ENCODE measurements at regions not wholly inside any gene's neighbourhood (a gene's known extent, or its start where the extent isn't known, plus 50 kb on each side); places are given as distances from the start of the nearest gene placed in this dataset.

- no peaks in the 10 kb centered on the region for H3K9me3 Mint-ChIP-seq (ENCODE audit: insufficient read depth)
- Histone ChIP-seq H2AFZ (ENCODE audit: insufficient read depth, low read depth, low read length, poor library complexity, severe bottlenecking) (no peak overlapping the region), H3K9ac (ENCODE audit: low read length) (no peak overlapping the region), H3K79me2 (ENCODE audit: control insufficient read depth, insufficient read depth, low read length) (no peaks in the 10 kb centered on the region), H4K20me1 (ENCODE audit: control insufficient read depth, insufficient read depth, low read length, poor library complexity, severe bottlenecking) (no peaks in the 10 kb centered on the region), H3K27me3 (replicated peaks in 1 of 4; ENCODE audit: control extremely low read depth in 1 of 4, control insufficient read depth in 3 of 4, insufficient read depth in 4 of 4, low read length in 3 of 4) (no peaks in the 10 kb centered on the region), H3K27ac (ENCODE audit: low read length in 2 of 2) (no peak overlapping the region), H3K4me3 (ENCODE audit: control extremely low read depth in 1 of 5, extremely low read depth in 1 of 5, insufficient read depth in 1 of 5, low read depth in 2 of 5, low read length in 4 of 5) (no peak overlapping the region), H3K4me2 (replicated peaks; ENCODE audit: low read depth, low read length, poor library complexity, severe bottlenecking) (no peak overlapping the region), H3K9me3 (ENCODE audit: control extremely low read depth in 1 of 3, control insufficient read depth in 2 of 3, insufficient read depth in 1 of 3, low read length in 2 of 3) (peaks cover 0 to 19% (median 0%) of the 10 kb centered on the region in 3 donors), H3K36me3 (replicated peaks in 1 of 2; ENCODE audit: control extremely low read depth in 1 of 2, control insufficient read depth in 1 of 2, extremely low read depth in 1 of 2, insufficient read depth in 2 of 2, low read length in 1 of 2) (no peaks in the 10 kb centered on the region), H3K4me1 (ENCODE audit: control insufficient read depth in 2 of 2, insufficient read depth in 2 of 2, low read length in 2 of 2) (no peaks in the 10 kb centered on the region)
- no peak overlapping the region for H3K4me3 Mint-ChIP-seq
- WGBS (ENCODE audit: insufficient coverage) = 89% methylated on average over 10 of the region's 11 CpGs
- ChIA-PET POLR2A (no interaction called here), CTCF (no interaction called here)
- TF ChIP-seq EZH2 (IDR thresholded peaks at IDR 0.05; ENCODE audit: borderline replicate concordance, insufficient read depth, low read depth, low read length, poor library complexity, severe bottlenecking) = no peak
- TF ChIP-seq CTCF (IDR thresholded peaks at IDR 0.05) = no peak
- H3K27me3 Mint-ChIP-seq = no peaks in the 10 kb centered on the region
- no peak for DNase-seq
- no peaks in the 10 kb centered on the region for H3K4me1 Mint-ChIP-seq
- intact Hi-C loops (cut with micrococcal nuclease) = no loop called here
- H3K27ac Mint-ChIP-seq = no peak overlapping the region
- ATAC-seq (ENCODE audit: low read depth) = no peak
Measured at GRCh38 chr3:167115331-167115934, 264.7 kb downstream of the ZBBX start.

DNA sequence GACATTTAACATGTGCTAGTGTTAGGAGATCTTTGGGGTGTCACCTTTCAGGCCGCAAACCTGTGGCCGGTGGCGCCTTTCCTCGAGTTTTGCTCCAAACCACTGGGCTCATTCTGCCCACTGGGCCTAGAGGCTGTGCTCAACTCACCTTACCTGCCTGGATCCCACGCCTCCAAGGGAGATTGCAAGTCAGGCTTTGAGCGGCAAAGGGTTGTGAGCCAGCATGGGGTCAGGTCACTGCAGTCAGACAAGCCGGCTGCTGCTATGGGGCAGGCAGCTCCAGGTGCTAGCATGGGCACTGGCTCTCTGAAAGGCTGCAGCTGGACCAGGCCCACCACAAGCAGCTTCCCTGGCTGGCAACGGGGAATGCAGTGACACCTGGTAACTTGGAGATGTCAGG is 265.5 kb downstream of the ZBBX start:
- ATAC-seq (ENCODE audit: low read depth) = no peak
- Mint-ChIP-seq H3K27me3 (no peaks in the 10 kb centered on the region), H3K9me3 (ENCODE audit: insufficient read depth) (no peaks in the 10 kb centered on the region), H3K4me1 (no peaks in the 10 kb centered on the region), H3K4me3 (no peak overlapping the region), H3K27ac (no peak overlapping the region)
- WGBS (ENCODE audit: insufficient coverage) = 92% methylated on average over 8 of the region's 8 CpGs
- TF ChIP-seq CTCF (IDR thresholded peaks at IDR 0.05) (no peak), EZH2 (IDR thresholded peaks at IDR 0.05; ENCODE audit: borderline replicate concordance, insufficient read depth, low read depth, low read length, poor library complexity, severe bottlenecking) (no peak)
- intact Hi-C loops (cut with micrococcal nuclease) = no loop called here
- POLR2A ChIA-PET = no interaction called here
- Histone ChIP-seq H3K79me2 (ENCODE audit: control insufficient read depth, insufficient read depth, low read length) (no peaks in the 10 kb centered on the region), H3K4me3 (ENCODE audit: control extremely low read depth in 1 of 5, extremely low read depth in 1 of 5, insufficient read depth in 1 of 5, low read depth in 2 of 5, low read length in 4 of 5) (no peak overlapping the region), H3K27ac (ENCODE audit: low read length in 2 of 2) (no peak overlapping the region), H2AFZ (ENCODE audit: insufficient read depth, low read depth, low read length, poor library complexity, severe bottlenecking) (no peak overlapping the region), H3K27me3 (replicated peaks in 1 of 4; ENCODE audit: control extremely low read depth in 1 of 4, control insufficient read depth in 3 of 4, insufficient read depth in 4 of 4, low read length in 3 of 4) (no peaks in the 10 kb centered on the region), H3K9me3 (ENCODE audit: control extremely low read depth in 1 of 3, control insufficient read depth in 2 of 3, insufficient read depth in 1 of 3, low read length in 2 of 3) (peaks cover 0 to 19% (median 0%) of the 10 kb centered on the region in 3 donors), H3K4me2 (replicated peaks; ENCODE audit: low read depth, low read length, poor library complexity, severe bottlenecking) (no peak overlapping the region), H3K4me1 (ENCODE audit: control insufficient read depth in 2 of 2, insufficient read depth in 2 of 2, low read length in 2 of 2) (no peaks in the 10 kb centered on the region), H4K20me1 (ENCODE audit: control insufficient read depth, insufficient read depth, low read length, poor library complexity, severe bottlenecking) (no peaks in the 10 kb centered on the region), H3K36me3 (replicated peaks in 1 of 2; ENCODE audit: control extremely low read depth in 1 of 2, control insufficient read depth in 1 of 2, extremely low read depth in 1 of 2, insufficient read depth in 2 of 2, low read length in 1 of 2) (no peaks in the 10 kb centered on the region), H3K9ac (ENCODE audit: low read length) (no peak overlapping the region)
- CTCF ChIA-PET = no interaction called here
- DNase-seq = no peak
